Glutamatergic neuron (in vitro differentiated cells): ENCODE measurements at regions not wholly inside any gene's neighbourhood (a gene's known extent, or its start where the extent isn't known, plus 50 kb on each side); places are given as distances from the start of the nearest gene placed in this dataset.

Experiments
- DNase-seq: peaks from one replicate; pipeline ENCODE4 v3.0.0; 2022
- H3K27ac Mint-ChIP-seq: one replicate; pipeline ENCODE4 v1.8.0; 2020; ENCODE audit warnings: mild to moderate bottlenecking, mixed read lengths, inconsistent platforms; ENCODE audit not compliant: unreplicated experiment
- H3K27me3 Mint-ChIP-seq: one replicate; pipeline ENCODE4 v1.8.0; 2020; ENCODE audit warnings: mild to moderate bottlenecking, moderate library complexity, mixed read lengths, inconsistent platforms; ENCODE audit not compliant: unreplicated experiment
- H3K36me3 Mint-ChIP-seq: one replicate; pipeline ENCODE4 v1.8.0; 2020; ENCODE audit warnings: mild to moderate bottlenecking, mixed read lengths, inconsistent platforms; ENCODE audit not compliant: unreplicated experiment
- H3K4me1 Mint-ChIP-seq: one replicate; pipeline ENCODE4 v1.8.0; 2020; ENCODE audit warnings: mild to moderate bottlenecking, low read depth, mixed read lengths, inconsistent platforms; ENCODE audit not compliant: unreplicated experiment
- H3K4me3 Mint-ChIP-seq: one replicate; pipeline ENCODE4 v1.8.0; 2020; ENCODE audit warnings: mild to moderate bottlenecking, mixed read lengths, inconsistent platforms; ENCODE audit not compliant: unreplicated experiment
- H3K9me3 Mint-ChIP-seq: one replicate; pipeline ENCODE4 v1.8.0; 2020; ENCODE audit warnings: mild to moderate bottlenecking, moderate library complexity, mixed read lengths, inconsistent platforms; ENCODE audit not compliant: unreplicated experiment
- CTCF ChIP-seq: fragments of 200-600 bp; sonication (generic); IDR thresholded peaks from one replicate; pipeline ENCODE4 v1.5.0; 2021; ENCODE audit not compliant: partially characterized antibody, unreplicated experiment

GRCh38 chr14:71363946-71364925, 457.0 kb downstream of the PCNX1 start:
- no peak overlapping the region for H3K27ac Mint-ChIP-seq
- H3K36me3 Mint-ChIP-seq = no peaks in the 10 kb centered on the region
- H3K4me3 Mint-ChIP-seq = no peak overlapping the region
- H3K9me3 Mint-ChIP-seq = no peaks in the 10 kb centered on the region
- H3K4me1 Mint-ChIP-seq = peaks cover 7% of the 10 kb centered on the region
- H3K27me3 Mint-ChIP-seq = peaks cover 1% of the 10 kb centered on the region
- TF ChIP-seq CTCF = no peak
- DNase-seq = no peak

GRCh38 chr14:71365361-71365760, 458.1 kb downstream of the PCNX1 start:
- Mint-ChIP-seq H3K4me1 (peaks cover 7% of the 10 kb centered on the region), H3K36me3 (no peaks in the 10 kb centered on the region), H3K27ac (no peak overlapping the region), H3K27me3 (peaks cover 1% of the 10 kb centered on the region), H3K4me3 (no peak overlapping the region), H3K9me3 (no peaks in the 10 kb centered on the region)
- no peak for DNase-seq
- TF ChIP-seq CTCF = no peak

GRCh38 chr14:71366861-71367260, 459.6 kb downstream of the PCNX1 start:
- TF ChIP-seq CTCF = no peak
- Mint-ChIP-seq H3K4me1 (peaks cover 7% of the 10 kb centered on the region), H3K4me3 (no peak overlapping the region), H3K36me3 (no peaks in the 10 kb centered on the region), H3K27ac (no peak overlapping the region), H3K27me3 (peaks cover 1% of the 10 kb centered on the region), H3K9me3 (no peaks in the 10 kb centered on the region)
- no peak for DNase-seq

GRCh38 chr14:71371711-71372396, 464.6 kb downstream of the PCNX1 start:
- no peak for TF ChIP-seq CTCF
- H3K27me3 Mint-ChIP-seq = no peaks in the 10 kb centered on the region
- H3K9me3 Mint-ChIP-seq = peaks cover 5% of the 10 kb centered on the region
- H3K4me1 Mint-ChIP-seq = no peaks in the 10 kb centered on the region
- H3K27ac Mint-ChIP-seq = no peak overlapping the region
- no peak overlapping the region for H3K4me3 Mint-ChIP-seq
- no peaks in the 10 kb centered on the region for H3K36me3 Mint-ChIP-seq
- no peak for DNase-seq
